NCI-H2196 (cell line): ENCODE measurements at regions not wholly inside any gene's neighbourhood (a gene's known extent, or its start where the extent isn't known, plus 50 kb on each side); places are given as distances from the start of the nearest gene placed in this dataset.
A peak's percentile ranks its signal among the peaks of the same experiment; 100 is the strongest.

ENCODE experiments used
- DNase-seq: peaks from one replicate; lab custom pipeline; 2025; ENCODE audit not compliant: unreplicated experiment; lab: John Stamatoyannopoulos, UW

- DNase-seq, result no peak
These were observed 448.7 kb upstream of the JARID2 start for GRCh38 chr6:14796974-14797762.

- DNase-seq, result no peak
These were observed 447.8 kb upstream of the JARID2 start for GRCh38 chr6:14797875-14798593.

DNA sequence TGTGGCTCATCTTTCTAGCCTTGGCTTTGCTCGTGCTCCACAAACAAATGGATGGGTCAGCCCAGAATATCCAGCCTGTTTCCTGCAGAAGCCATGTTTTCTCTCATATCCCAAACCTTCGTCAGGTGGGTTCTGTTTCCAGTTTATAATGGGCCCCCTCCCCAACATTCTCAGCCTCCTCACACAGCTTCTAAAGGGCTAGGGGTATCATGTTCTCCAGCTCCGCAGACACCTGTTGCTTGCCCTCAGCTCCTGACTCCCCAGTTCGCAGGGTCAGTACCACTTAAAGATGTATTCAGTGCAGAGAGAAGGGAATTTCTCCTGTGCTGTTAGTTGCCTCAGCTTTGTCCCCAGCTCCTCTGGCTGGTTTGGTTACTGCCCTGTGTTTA is 447.3 kb upstream of the JARID2 start:
- no peak for DNase-seq

- DNase-seq, result no peak
These were observed 446.8 kb upstream of the JARID2 start for GRCh38 chr6:14798996-14799588.

DNA sequence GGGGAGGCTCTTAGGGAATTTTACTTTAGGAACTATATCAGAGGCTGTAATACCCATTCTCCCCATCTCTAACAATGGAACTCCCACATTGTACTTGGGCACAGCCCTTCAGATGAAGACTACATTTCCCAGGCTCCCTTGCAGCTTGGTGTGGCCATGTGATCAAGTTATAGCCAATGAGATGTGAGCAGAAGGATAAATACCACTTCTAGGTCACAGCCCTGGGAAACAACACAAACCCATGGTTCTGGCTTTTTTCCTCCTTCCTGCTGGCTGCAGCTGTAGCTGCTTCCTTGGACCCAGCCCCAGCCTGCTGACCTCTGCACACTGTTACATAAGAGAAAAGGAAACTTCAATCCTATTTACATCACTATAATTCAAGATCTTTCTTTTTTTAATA is 445.9 kb upstream of the JARID2 start:
- DNase-seq, result peak; percentile 64

- DNase-seq, result no peak
These were observed 443.2 kb upstream of the JARID2 start for GRCh38 chr6:14802514-14803160.

DNA sequence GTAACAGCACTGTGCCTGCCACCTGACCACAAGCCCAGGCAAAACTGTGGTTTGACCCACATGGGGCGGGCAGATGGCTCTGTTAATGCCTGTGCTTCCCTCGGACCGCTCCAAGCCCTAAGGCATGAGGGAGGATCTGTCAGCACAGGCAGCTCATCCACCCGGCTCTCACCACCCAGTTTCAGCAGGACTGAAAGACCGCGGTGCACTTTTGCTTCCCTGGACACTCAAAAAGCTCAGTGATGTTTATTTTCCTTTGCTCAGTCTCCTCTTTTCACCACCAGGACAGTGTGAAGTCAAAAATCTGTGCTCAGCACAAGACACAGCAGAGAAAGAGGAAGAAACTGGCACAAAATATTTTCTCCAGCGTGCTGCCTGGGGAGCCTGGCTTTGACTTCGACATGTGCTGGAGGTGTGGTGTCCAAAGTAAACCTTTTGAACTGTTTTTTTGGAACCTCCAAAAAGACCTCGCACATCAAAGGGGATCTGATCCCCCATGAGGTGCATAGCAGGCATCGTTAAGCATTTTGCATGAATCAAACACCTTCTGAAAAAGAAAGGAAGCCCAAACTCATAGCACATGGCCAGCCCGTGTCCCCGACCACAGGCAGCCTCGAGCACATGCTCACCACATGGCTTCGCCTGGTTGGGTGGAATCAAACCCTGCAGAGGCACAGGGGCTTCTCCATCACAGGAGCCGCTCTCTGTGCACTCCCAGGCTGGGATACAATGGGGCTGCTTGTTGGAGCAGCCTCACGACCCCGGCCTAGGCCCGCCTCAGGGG is 441.7 kb upstream of the JARID2 start:
- DNase-seq, result no peak

- DNase-seq, result no peak
These were observed 441.1 kb upstream of the JARID2 start for GRCh38 chr6:14804785-14805210.

DNA sequence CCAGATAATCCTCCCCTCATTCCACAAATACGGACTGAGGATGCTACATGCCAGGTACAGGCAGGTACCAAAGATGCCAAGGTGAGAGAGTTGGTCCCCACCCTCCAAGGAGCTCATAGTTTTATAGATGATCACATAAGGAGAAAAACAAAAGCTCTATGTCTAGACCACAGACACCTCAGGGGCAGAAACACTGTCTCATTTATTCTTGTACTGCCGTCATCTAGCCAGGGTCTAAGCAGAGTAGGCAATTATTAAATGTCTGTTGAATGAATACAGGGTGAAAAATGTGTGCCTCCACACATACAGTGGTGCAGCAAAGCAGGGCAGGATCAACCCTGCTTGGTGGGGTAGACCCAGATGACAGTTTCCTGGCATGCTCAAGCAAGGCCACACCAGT is 439.8 kb upstream of the JARID2 start:
- DNase-seq, result no peak

GRCh38 chr6:14807130-14807529 is 438.7 kb upstream of the JARID2 start:
- no peak for DNase-seq

GRCh38 chr6:14807971-14808370 is 437.9 kb upstream of the JARID2 start:
- DNase-seq, result no peak

GRCh38 chr6:14810021-14810420 is 435.8 kb upstream of the JARID2 start:
- DNase-seq, result no peak

GRCh38 chr6:14811775-14812428 is 434.0 kb upstream of the JARID2 start:
- DNase-seq, result no peak

DNA sequence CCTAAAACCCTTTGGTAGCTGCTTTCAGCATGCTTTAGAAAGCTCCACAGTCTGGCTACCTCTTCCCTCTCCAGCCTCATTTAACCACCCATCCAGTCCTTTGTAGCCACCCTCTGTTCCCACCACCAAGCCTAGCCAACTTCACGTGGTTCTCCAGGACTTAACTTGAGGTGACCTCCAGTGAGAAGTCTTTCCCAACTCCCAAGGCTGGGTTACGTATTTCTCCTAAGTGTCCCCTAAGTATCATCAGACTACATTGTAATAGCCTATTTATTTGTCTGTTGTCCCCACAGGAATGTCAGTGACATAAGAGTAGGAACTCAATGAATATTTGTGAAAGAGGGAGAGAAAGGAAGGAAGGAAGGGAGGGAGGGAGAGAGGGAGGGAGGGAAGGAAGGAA is 431.9 kb upstream of the JARID2 start:
- DNase-seq, result no peak

- DNase-seq, result no peak
These were observed 429.6 kb upstream of the JARID2 start for GRCh38 chr6:14816116-14816859.

DNA sequence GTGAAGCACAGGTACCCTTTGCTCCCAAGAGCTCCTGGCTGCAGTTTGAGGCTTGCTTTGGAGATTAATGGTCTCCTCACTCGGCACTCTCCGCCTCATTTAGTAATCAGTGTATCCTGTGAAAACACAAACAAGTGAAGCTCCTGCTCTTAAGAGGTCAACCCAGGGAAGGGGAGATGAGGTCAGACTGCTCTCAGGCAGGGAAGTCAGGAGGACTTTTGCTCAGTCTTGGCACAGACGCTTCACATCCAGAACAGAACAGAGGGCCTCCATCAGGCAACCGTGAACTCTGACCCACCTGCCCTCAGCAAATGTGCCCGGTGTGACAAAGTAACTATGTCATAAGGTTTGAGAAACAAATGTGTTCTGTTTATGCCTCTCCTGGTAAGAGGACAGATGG is 428.8 kb upstream of the JARID2 start:
- DNase-seq, result no peak

- DNase-seq, result no peak
These were observed 427.4 kb upstream of the JARID2 start for GRCh38 chr6:14818422-14818884.

- DNase-seq, result no peak
These were observed 426.9 kb upstream of the JARID2 start for GRCh38 chr6:14819001-14819400.

- DNase-seq, result no peak
These were observed 425.9 kb upstream of the JARID2 start for GRCh38 chr6:14819840-14820420.
